ENCODE measurements at regions not wholly inside any gene's neighbourhood (a gene's known extent, or its start where the extent isn't known, plus 50 kb on each side); places are given as distances from the start of the nearest gene placed in this dataset.

GRCh38 chr5:127183332-127183731 lies 107.3 kb upstream of the MEGF10 start:
- TF ChIP-seq POLR2A (IDR thresholded peaks at IDR 0.05), result no peak
- TF ChIP-seq, protein P1, sequence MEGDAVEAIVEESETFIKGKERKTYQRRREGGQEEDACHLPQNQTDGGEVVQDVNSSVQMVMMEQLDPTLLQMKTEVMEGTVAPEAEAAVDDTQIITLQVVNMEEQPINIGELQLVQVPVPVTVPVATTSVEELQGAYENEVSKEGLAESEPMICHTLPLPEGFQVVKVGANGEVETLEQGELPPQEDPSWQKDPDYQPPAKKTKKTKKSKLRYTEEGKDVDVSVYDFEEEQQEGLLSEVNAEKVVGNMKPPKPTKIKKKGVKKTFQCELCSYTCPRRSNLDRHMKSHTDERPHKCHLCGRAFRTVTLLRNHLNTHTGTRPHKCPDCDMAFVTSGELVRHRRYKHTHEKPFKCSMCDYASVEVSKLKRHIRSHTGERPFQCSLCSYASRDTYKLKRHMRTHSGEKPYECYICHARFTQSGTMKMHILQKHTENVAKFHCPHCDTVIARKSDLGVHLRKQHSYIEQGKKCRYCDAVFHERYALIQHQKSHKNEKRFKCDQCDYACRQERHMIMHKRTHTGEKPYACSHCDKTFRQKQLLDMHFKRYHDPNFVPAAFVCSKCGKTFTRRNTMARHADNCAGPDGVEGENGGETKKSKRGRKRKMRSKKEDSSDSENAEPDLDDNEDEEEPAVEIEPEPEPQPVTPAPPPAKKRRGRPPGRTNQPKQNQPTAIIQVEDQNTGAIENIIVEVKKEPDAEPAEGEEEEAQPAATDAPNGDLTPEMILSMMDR (IDR thresholded peaks at IDR 0.05), result no peak

Data from transverse colon (tissue), 3 donors.